GM21737 (cell line): ENCODE measurements at regions not wholly inside any gene's neighbourhood (a gene's known extent, or its start where the extent isn't known, plus 50 kb on each side); places are given as distances from the start of the nearest gene placed in this dataset.

Experiments used
- ATAC-seq: cut with Tn5 transposase; IDR thresholded peaks from one replicate; pipeline ENCODE4 v1.9.1; 2021; ENCODE audit warnings: mild to moderate bottlenecking, moderate library complexity; ENCODE audit not compliant: unreplicated experiment

- ATAC-seq, result no peak
These were observed 1752.0 kb upstream of the TENM3 start for GRCh38 chr4:180491210-180491609.

GRCh38 chr4:180493299-180493698 lies 1749.9 kb upstream of the TENM3 start:
- no peak for ATAC-seq

GRCh38 chr4:180500154-180500553 lies 1743.0 kb upstream of the TENM3 start:
- no peak for ATAC-seq

GRCh38 chr4:180512801-180513475 lies 1730.3 kb upstream of the TENM3 start:
- no peak for ATAC-seq

- no peak for ATAC-seq
These were observed 1724.3 kb upstream of the TENM3 start for GRCh38 chr4:180518906-180519305.

GRCh38 chr4:180521181-180521580 lies 1722.0 kb upstream of the TENM3 start:
- ATAC-seq, result no peak

GRCh38 chr4:180525523-180526077 lies 1717.6 kb upstream of the TENM3 start:
- no peak for ATAC-seq

GRCh38 chr4:180528003-180528402 lies 1715.2 kb upstream of the TENM3 start:
- ATAC-seq, result no peak

- ATAC-seq, result no peak
These were observed 1712.4 kb upstream of the TENM3 start for GRCh38 chr4:180530787-180531186.

- ATAC-seq, result no peak
These were observed 1710.5 kb upstream of the TENM3 start for GRCh38 chr4:180532691-180533090.

GRCh38 chr4:180538384-180539057 lies 1704.7 kb upstream of the TENM3 start:
- no peak for ATAC-seq

GRCh38 chr4:180539284-180539683 lies 1703.9 kb upstream of the TENM3 start:
- no peak for ATAC-seq

- ATAC-seq, result no peak
These were observed 1701.5 kb upstream of the TENM3 start for GRCh38 chr4:180541678-180542077.

- ATAC-seq, result no peak
These were observed 1700.6 kb upstream of the TENM3 start for GRCh38 chr4:180542445-180543100.

GRCh38 chr4:180550106-180550505 lies 1693.1 kb upstream of the TENM3 start:
- ATAC-seq, result no peak

GRCh38 chr4:180557348-180557747 lies 1685.9 kb upstream of the TENM3 start:
- no peak for ATAC-seq

GRCh38 chr4:180557950-180558349 lies 1685.3 kb upstream of the TENM3 start:
- no peak for ATAC-seq

- no peak for ATAC-seq
These were observed 1684.8 kb upstream of the TENM3 start for GRCh38 chr4:180558427-180558826.

GRCh38 chr4:180560896-180561295 lies 1682.3 kb upstream of the TENM3 start:
- no peak for ATAC-seq

- no peak for ATAC-seq
These were observed 1679.2 kb upstream of the TENM3 start for GRCh38 chr4:180564026-180564425.

GRCh38 chr4:180564448-180564847 lies 1678.8 kb upstream of the TENM3 start:
- no peak for ATAC-seq
